ENCODE measurements at regions not wholly inside any gene's neighbourhood (a gene's known extent, or its start where the extent isn't known, plus 50 kb on each side); places are given as distances from the start of the nearest gene placed in this dataset.

DNA sequence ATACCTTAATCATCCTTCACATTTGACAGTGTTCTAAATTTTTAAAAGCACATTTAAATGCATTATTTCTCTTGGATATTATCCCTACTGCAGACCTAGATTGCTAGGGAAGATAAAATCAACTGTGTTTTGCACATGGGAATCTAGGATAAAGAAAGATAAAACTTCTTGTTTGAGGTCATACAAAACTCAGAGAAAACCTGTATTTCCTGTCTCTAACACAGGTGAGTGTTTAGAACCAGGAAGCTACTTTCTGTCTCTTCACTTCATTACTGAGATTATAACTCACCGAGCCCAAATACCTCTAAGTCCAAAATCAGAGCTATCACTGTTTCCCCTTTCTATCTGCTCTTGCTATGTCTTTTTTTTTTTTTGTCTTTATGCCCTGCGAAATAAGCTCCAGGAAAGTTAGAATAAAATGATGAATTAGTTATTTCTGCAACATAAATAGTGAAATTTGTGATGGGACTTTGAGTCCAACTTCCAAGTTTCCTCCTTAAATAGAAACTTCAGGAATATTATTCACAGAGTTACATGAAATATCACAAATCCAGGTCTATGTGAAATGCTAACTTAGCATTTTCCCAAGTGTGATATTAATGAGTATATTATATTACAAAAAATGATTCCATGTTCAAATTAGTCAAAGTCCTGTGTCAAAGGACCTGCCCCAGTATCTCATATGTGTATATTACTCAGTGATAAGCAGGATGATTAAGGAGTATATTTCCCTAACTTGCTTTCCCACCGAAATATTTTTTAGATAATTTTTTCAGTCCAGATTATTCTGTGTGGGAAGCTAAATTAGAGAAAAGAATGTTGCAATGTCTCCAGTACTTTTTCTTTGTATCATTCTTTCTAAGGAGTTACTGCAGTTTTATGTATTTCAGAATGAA is 226.4 kb downstream of the PLA2G4A start:
- no peak for TF ChIP-seq POLR2A (IDR thresholded peaks at IDR 0.05)
- TF ChIP-seq, protein P1, sequence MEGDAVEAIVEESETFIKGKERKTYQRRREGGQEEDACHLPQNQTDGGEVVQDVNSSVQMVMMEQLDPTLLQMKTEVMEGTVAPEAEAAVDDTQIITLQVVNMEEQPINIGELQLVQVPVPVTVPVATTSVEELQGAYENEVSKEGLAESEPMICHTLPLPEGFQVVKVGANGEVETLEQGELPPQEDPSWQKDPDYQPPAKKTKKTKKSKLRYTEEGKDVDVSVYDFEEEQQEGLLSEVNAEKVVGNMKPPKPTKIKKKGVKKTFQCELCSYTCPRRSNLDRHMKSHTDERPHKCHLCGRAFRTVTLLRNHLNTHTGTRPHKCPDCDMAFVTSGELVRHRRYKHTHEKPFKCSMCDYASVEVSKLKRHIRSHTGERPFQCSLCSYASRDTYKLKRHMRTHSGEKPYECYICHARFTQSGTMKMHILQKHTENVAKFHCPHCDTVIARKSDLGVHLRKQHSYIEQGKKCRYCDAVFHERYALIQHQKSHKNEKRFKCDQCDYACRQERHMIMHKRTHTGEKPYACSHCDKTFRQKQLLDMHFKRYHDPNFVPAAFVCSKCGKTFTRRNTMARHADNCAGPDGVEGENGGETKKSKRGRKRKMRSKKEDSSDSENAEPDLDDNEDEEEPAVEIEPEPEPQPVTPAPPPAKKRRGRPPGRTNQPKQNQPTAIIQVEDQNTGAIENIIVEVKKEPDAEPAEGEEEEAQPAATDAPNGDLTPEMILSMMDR (IDR thresholded peaks at IDR 0.05): no peak
